ENCODE measurements at regions not wholly inside any gene's neighbourhood (a gene's known extent, or its start where the extent isn't known, plus 50 kb on each side); places are given as distances from the start of the nearest gene placed in this dataset.

DNA sequence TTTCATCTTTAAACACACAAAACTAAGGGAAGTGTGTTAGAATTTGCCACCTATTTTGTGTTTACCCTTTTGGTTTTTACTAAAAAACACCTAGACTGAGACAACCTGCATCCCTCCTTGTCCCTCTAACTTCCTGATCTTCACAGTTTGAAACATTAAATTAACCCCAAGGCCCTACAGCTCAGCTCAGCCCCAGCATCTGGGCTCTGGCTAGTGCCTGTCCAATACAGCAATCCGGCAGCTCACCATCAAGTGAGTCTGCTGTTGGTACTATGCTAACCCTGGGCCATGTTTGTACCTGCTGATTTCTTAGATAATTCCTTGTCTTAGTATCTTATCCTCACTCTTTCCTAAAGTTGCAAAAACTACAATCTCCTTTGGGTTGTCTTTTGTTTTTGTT lies 162.4 kb downstream of the DSEL start:
- TF ChIP-seq, protein P1, sequence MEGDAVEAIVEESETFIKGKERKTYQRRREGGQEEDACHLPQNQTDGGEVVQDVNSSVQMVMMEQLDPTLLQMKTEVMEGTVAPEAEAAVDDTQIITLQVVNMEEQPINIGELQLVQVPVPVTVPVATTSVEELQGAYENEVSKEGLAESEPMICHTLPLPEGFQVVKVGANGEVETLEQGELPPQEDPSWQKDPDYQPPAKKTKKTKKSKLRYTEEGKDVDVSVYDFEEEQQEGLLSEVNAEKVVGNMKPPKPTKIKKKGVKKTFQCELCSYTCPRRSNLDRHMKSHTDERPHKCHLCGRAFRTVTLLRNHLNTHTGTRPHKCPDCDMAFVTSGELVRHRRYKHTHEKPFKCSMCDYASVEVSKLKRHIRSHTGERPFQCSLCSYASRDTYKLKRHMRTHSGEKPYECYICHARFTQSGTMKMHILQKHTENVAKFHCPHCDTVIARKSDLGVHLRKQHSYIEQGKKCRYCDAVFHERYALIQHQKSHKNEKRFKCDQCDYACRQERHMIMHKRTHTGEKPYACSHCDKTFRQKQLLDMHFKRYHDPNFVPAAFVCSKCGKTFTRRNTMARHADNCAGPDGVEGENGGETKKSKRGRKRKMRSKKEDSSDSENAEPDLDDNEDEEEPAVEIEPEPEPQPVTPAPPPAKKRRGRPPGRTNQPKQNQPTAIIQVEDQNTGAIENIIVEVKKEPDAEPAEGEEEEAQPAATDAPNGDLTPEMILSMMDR (IDR thresholded peaks at IDR 0.05 in 2 of 3, conservative IDR thresholded peaks at IDR 0.05 in 1 of 3; ENCODE audit: borderline replicate concordance in 1 of 3, insufficient read depth in 1 of 3, low read depth in 2 of 3, low read length in 2 of 3): no peak
- TF ChIP-seq CEBPB (IDR thresholded peaks at IDR 0.05; ENCODE audit: low read depth): no peak
- TF ChIP-seq POLR2A (IDR thresholded peaks at IDR 0.05; ENCODE audit: borderline replicate concordance, extremely low read depth, insufficient read depth, insufficient read length): no peak
- TF ChIP-seq YY1 (IDR thresholded peaks at IDR 0.05; ENCODE audit: extremely low read depth, insufficient replicate concordance, low read depth, low read length): no peak
- no peak for TF ChIP-seq JUND (IDR thresholded peaks at IDR 0.05)
- TF ChIP-seq POLR2AphosphoS5 (IDR thresholded peaks at IDR 0.05; ENCODE audit: low read depth, low read length): no peak
- TF ChIP-seq, protein P2, sequence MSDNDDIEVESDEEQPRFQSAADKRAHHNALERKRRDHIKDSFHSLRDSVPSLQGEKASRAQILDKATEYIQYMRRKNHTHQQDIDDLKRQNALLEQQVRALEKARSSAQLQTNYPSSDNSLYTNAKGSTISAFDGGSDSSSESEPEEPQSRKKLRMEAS (IDR thresholded peaks at IDR 0.05): no peak
- TF ChIP-seq ZNF274 (IDR thresholded peaks at IDR 0.05; ENCODE audit: low read depth, low read length): no peak
- TF ChIP-seq EZH2 (IDR thresholded peaks at IDR 0.05): no peak
- TF ChIP-seq SP1 (IDR thresholded peaks at IDR 0.05; ENCODE audit: low read depth): no peak
- TF ChIP-seq RAD21 (IDR thresholded peaks at IDR 0.05; ENCODE audit: low read depth): no peak
- TF ChIP-seq ZFX (IDR thresholded peaks at IDR 0.05): no peak
- TF ChIP-seq, protein P3, sequence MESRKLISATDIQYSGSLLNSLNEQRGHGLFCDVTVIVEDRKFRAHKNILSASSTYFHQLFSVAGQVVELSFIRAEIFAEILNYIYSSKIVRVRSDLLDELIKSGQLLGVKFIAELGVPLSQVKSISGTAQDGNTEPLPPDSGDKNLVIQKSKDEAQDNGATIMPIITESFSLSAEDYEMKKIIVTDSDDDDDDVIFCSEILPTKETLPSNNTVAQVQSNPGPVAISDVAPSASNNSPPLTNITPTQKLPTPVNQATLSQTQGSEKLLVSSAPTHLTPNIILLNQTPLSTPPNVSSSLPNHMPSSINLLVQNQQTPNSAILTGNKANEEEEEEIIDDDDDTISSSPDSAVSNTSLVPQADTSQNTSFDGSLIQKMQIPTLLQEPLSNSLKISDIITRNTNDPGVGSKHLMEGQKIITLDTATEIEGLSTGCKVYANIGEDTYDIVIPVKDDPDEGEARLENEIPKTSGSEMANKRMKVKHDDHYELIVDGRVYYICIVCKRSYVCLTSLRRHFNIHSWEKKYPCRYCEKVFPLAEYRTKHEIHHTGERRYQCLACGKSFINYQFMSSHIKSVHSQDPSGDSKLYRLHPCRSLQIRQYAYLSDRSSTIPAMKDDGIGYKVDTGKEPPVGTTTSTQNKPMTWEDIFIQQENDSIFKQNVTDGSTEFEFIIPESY (IDR thresholded peaks at IDR 0.05; ENCODE audit: extremely low read depth, insufficient replicate concordance, low read length): no peak

Measured in HCT116 (cell line).